HUES64 (cell line): ENCODE measurements at regions not wholly inside any gene's neighbourhood (a gene's known extent, or its start where the extent isn't known, plus 50 kb on each side); places are given as distances from the start of the nearest gene placed in this dataset.

Source experiments
- H3K27ac ChIP-seq: 2 replicates; pipeline ENCODE4 v1.7.0; 2013; ENCODE audit warnings: low read depth, low read length, inconsistent platforms
- H3K27me3 ChIP-seq: 2 replicates; pipeline ENCODE4 v1.6.1; 2013; ENCODE audit warnings: mild to moderate bottlenecking, low read length; ENCODE audit not compliant: insufficient read depth
- H3K36me3 ChIP-seq: 2 replicates; pipeline ENCODE4 v1.6.1; 2013; ENCODE audit warnings: mild to moderate bottlenecking, low read length; ENCODE audit not compliant: insufficient read depth
- H3K4me1 ChIP-seq: 2 replicates; pipeline ENCODE4 v1.6.1; 2013; ENCODE audit warnings: mild to moderate bottlenecking, low read length, moderate library complexity; ENCODE audit not compliant: insufficient read depth
- H3K4me3 ChIP-seq: 2 replicates; pipeline ENCODE4 v1.5.1; 2013; ENCODE audit warnings: mild to moderate bottlenecking, low read length, moderate library complexity
- H3K9ac ChIP-seq: 2 replicates; pipeline ENCODE4 v1.6.1; 2013; ENCODE audit warnings: mild to moderate bottlenecking, low read depth, low read length
- H3K9me3 ChIP-seq: 2 replicates; pipeline ENCODE4 v1.6.1; 2013; ENCODE audit warnings: low read depth, low read length; ENCODE audit not compliant: insufficient read depth
- WGBS: fragments of 150-250, 120-280 bp; methylation state at CpG from one replicate; pipeline ENCODE4 v1.1.7; 2013; ENCODE audit warnings: missing lambda C conversion rate; 5-methylcytosine and 5-hydroxymethylcytosine counted together

DNA sequence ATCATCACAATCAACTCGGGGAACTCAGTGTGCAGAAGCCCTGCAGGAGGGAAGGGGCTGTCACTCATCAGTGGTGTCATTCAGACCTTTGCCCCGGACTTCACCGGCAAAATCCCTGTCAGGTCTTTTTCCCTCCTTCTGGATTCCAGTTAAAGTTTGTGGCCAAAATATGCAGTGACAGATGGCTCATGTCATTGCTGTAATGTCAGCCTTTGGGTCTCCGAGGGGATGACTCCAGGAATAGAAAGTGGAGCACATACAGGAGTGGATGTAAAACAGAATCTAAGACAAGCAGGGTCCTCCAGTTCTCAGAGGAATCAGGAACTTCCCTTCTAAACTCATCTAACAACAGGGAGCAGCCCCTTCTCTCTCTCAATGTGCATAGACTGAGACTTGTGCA, 130.3 kb upstream of the RASSF8 start:
- WGBS = 86% methylated on average over 4 of the region's 4 CpGs
- H3K9ac ChIP-seq = no peak overlapping the region
- H3K9me3 ChIP-seq = no peaks in the 10 kb centered on the region
- no peaks in the 10 kb centered on the region for H3K27me3 ChIP-seq
- H3K27ac ChIP-seq = no peak overlapping the region
- H3K4me3 ChIP-seq = no peak overlapping the region
- no peaks in the 10 kb centered on the region for H3K4me1 ChIP-seq
- no peaks in the 10 kb centered on the region for H3K36me3 ChIP-seq

DNA sequence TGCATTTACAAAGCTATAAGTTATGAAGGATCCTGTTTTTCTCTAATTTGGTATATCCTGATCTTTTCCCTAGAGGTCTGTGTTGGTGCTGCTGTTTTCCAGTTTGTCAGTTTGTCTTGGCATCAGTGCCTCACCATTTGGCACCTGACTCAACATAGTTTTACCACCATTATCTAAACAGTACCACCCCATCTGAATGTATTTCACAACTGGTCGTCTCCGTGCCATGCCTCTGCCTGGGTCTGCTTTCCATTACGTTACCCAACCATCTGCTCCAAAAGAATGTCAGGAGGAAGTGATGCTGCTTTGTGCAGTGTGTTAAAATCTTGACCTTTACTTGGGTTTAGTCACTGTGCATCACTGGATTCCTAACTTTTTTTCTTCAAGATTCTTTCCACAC, 129.3 kb upstream of the RASSF8 start:
- H3K9me3 ChIP-seq = no peaks in the 10 kb centered on the region
- H3K9ac ChIP-seq = no peak overlapping the region
- H3K4me1 ChIP-seq = no peaks in the 10 kb centered on the region
- 96% methylated on average over 3 of the region's 3 CpGs for WGBS
- no peaks in the 10 kb centered on the region for H3K27me3 ChIP-seq
- no peak overlapping the region for H3K4me3 ChIP-seq
- H3K27ac ChIP-seq = no peak overlapping the region
- H3K36me3 ChIP-seq = no peaks in the 10 kb centered on the region

DNA sequence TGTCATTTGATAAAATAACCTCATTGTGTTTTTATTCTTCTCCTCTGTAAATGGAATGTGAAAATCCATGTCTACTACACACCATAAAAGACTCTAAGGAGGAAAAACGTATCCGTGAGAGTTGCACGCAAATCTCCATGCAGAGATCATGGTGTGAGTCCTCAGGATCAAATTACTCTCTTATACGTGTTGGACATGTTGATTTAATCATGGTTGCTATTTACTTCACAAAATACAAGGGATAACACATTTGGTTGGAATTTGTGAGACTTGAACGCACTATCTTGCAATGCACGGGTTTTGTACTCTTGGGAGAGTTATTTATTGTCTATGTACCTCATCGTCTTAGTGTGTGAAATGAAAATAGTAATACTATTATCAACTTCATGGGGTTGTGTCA, 128.0 kb upstream of the RASSF8 start:
- no peak overlapping the region for H3K9ac ChIP-seq
- 93% methylated on average over 6 of the region's 7 CpGs for WGBS
- H3K4me3 ChIP-seq = no peak overlapping the region
- H3K27ac ChIP-seq = no peak overlapping the region
- no peaks in the 10 kb centered on the region for H3K27me3 ChIP-seq
- no peaks in the 10 kb centered on the region for H3K36me3 ChIP-seq
- H3K9me3 ChIP-seq = no peaks in the 10 kb centered on the region
- no peaks in the 10 kb centered on the region for H3K4me1 ChIP-seq

DNA sequence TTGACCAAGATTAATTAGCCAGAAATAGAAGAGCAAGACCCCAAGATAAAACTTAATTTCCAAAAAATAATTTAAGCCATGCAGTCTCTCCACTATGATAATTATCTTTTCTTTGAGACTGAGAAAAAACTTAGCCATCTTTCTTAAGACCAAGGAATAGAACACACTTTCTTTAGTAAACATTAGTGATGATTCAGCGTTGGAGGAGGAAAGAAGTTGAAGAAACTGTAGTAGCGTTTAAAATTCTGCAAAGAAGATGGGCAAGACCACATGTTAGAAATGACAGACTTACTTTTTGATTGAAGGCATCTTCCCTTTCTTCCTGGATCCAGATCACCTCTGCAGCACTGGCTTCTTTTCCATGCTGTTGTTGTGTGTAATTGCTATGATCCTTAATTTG, 124.8 kb upstream of the RASSF8 start:
- Histone ChIP-seq H3K27ac (no peak overlapping the region), H3K4me3 (no peak overlapping the region), H3K27me3 (no peaks in the 10 kb centered on the region), H3K9me3 (no peaks in the 10 kb centered on the region), H3K4me1 (no peaks in the 10 kb centered on the region), H3K9ac (no peak overlapping the region), H3K36me3 (no peaks in the 10 kb centered on the region)
- WGBS = 95% methylated on average over 2 of the region's 2 CpGs

DNA sequence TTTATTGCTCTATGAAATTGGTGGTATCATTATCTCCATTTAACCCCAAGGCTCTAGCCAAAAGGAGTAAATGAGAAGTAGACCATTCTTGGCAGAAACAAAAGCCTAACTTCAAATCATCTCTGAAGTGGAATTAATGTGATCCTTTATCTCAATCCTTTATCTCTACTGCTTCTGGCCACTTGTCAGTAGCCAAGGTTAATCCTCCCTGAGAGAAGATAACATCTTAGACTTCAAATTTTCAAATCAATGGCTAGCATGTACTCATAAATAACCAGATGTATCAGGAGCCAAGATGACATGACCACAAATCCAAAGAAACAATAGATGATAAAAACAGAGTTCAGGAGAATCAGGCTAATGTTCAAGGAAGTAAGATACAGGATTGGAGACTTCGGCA, 123.1 kb upstream of the RASSF8 start:
- no peaks in the 10 kb centered on the region for H3K9me3 ChIP-seq
- no peaks in the 10 kb centered on the region for H3K36me3 ChIP-seq
- WGBS = 100% methylated on average over 1 of the region's 1 CpG
- no peaks in the 10 kb centered on the region for H3K4me1 ChIP-seq
- H3K4me3 ChIP-seq = no peak overlapping the region
- no peak overlapping the region for H3K9ac ChIP-seq
- H3K27ac ChIP-seq = no peak overlapping the region
- no peaks in the 10 kb centered on the region for H3K27me3 ChIP-seq

DNA sequence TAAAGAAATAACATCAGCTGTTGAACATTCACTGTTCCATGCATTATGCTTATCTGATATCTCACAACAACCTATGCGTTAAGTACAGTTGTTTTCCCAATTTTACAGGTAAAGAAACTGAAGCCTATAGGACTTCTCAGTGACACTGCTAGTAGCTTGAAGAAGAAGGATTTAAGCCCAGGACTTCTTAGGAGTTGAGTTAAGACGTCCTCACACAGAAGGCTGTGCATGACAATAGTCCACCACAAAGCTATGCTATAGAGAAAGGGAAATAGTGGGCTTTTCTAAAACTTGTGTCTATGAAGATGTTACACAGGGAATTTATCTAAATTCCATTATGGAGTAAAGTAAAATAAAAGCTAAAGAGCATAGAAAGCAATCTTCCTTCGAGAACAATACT, 120.5 kb upstream of the RASSF8 start:
- H3K4me1 ChIP-seq = no peaks in the 10 kb centered on the region
- H3K9ac ChIP-seq = no peak overlapping the region
- no peak overlapping the region for H3K4me3 ChIP-seq
- H3K27ac ChIP-seq = no peak overlapping the region
- H3K27me3 ChIP-seq = no peaks in the 10 kb centered on the region
- no peaks in the 10 kb centered on the region for H3K9me3 ChIP-seq
- 74% methylated on average over 3 of the region's 3 CpGs for WGBS
- H3K36me3 ChIP-seq = no peaks in the 10 kb centered on the region

DNA sequence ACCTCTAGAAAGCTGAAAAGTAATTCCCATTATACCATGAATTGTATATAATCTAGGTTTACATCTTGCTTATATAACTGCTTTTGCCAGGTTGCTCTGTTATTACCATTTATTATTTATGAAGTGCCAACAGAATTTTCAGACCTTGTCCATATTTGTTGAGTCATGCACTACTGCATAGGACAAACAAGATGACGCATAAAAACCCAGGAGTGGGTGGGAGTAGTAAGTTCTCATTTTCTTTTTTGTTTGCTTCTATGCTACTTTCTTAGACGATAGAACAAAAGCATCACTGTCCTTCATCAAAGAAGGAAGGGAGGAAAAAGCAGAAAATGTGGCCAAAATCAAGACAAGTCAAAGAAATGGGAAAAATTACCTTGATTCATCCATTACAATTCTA, 119.0 kb upstream of the RASSF8 start:
- 100% methylated on average over 1 of the region's 2 CpGs for WGBS
- Histone ChIP-seq H3K27ac (no peak overlapping the region), H3K9ac (no peak overlapping the region), H3K27me3 (no peaks in the 10 kb centered on the region), H3K9me3 (no peaks in the 10 kb centered on the region), H3K4me3 (no peak overlapping the region), H3K4me1 (0 out of 2 replicates have a peak, but pooled peaks cover 8% of the 10 kb centered on the region), H3K36me3 (no peaks in the 10 kb centered on the region)

DNA sequence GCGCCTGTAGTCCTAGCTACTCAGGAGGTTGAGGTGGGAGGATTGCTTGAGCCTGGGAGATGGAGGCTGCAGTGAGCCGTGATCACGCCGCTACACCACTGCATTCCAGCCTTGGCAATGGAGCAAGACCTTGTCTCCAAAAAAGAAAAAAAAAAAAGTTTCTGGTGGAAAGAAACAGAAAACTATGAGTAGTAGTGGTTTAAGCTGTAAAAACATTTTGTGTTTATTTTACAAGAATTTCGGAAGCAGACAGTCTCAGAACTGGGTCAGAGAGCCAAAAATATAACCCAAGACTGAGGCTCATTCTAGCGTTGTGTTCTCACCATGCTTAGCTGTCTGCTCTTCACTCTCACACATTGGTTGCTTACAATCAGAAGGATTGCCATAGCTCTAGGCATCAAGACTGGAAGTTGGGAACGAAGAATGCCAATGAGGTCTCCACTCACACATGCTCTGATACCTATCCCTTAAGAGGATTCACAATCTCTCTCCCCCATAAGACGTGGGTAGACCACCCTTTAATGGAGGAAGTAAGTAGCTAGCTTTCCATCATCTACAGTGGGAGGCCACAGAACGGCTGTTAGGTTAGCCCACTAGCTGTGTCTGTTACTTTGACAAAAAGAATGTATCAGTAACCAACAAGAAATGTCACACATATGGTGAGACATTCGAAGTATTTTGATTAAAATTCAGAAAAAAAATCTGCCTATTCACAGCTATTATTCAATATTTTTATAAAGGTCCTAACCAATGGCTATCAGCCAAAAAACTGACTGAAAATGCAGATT, 117.6 kb upstream of the RASSF8 start:
- Histone ChIP-seq H3K27me3 (no peaks in the 10 kb centered on the region), H3K9me3 (no peaks in the 10 kb centered on the region), H3K27ac (no peak overlapping the region), H3K4me1 (0 out of 2 replicates have a peak, but pooled peaks cover 8% of the 10 kb centered on the region), H3K9ac (no peak overlapping the region), H3K4me3 (no peak overlapping the region), H3K36me3 (no peaks in the 10 kb centered on the region)
- WGBS = 94% methylated on average over 10 of the region's 10 CpGs

DNA sequence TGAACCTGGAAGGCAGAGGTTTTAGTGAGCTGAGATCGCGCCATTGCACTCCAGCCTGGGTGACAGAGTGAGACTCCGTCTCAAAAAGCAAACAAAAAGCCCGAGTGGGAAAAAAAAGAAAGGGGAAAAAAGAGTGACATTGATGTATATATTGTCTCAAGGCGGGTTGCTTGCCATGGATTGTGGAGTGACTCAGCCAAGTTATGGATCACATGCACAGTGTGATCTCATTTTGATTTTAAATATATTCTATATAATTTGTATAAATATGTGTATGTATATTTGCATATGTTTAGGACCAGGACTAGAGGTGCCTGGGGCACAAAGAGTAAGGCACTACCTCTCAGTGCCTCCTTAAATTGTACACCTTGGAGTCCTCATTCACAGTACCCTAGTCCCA, 116.2 kb upstream of the RASSF8 start:
- H3K36me3 ChIP-seq = no peaks in the 10 kb centered on the region
- no peak overlapping the region for H3K27ac ChIP-seq
- 0 out of 2 replicates have a peak, but pooled peaks cover 8% of the 10 kb centered on the region for H3K4me1 ChIP-seq
- WGBS = 94% methylated on average over 5 of the region's 5 CpGs
- H3K9ac ChIP-seq = no peak overlapping the region
- no peaks in the 10 kb centered on the region for H3K9me3 ChIP-seq
- no peak overlapping the region for H3K4me3 ChIP-seq
- no peaks in the 10 kb centered on the region for H3K27me3 ChIP-seq

DNA sequence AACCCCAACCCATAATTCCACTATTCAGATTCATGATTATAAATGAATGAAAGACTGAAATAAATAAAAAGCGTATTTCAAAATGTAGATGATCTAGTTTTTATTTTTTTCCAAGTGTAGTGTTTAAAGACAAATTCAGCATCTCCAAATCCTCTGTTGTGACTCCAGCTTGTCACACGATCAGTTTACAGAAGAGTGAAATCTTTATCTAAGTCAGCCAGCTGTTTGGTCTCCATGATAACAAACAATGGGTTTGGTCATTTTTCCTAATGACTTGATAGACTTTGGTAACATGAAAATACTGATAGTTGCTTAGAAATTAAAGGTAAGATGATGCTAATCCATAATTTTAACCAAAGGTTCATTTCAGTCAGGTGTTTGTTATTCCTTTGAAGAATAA, 114.5 kb upstream of the RASSF8 start:
- H3K4me3 ChIP-seq = no peak overlapping the region
- H3K27me3 ChIP-seq = no peaks in the 10 kb centered on the region
- 0 out of 2 replicates have a peak, but pooled peaks cover 8% of the 10 kb centered on the region for H3K4me1 ChIP-seq
- 78% methylated on average over 2 of the region's 2 CpGs for WGBS
- no peaks in the 10 kb centered on the region for H3K36me3 ChIP-seq
- no peaks in the 10 kb centered on the region for H3K9me3 ChIP-seq
- H3K9ac ChIP-seq = no peak overlapping the region
- no peak overlapping the region for H3K27ac ChIP-seq

DNA sequence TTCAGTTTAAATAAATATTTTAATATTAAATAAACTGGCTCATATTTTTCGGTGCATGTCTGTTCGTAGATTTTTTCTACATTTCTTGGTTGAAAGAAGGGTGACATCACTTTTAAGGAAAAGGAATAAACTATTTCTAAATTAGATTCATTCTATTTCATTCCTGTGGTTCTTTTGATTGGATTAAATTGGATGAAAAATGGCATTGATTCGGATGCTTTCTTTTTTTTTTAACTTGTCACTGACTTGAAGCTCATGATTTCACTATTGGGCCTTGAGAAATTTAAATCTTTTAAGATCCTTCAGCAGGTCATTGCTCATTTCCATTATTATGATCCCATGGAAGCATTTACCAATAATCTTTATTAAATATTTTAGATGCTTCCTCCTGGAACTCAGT, 113.1 kb upstream of the RASSF8 start:
- Histone ChIP-seq H3K9me3 (no peaks in the 10 kb centered on the region), H3K9ac (no peak overlapping the region), H3K27me3 (no peaks in the 10 kb centered on the region), H3K4me1 (0 out of 2 replicates have a peak, but pooled peaks cover 8% of the 10 kb centered on the region), H3K36me3 (no peaks in the 10 kb centered on the region), H3K4me3 (no peak overlapping the region), H3K27ac (no peak overlapping the region)
- WGBS = 100% methylated on average over 1 of the region's 3 CpGs

DNA sequence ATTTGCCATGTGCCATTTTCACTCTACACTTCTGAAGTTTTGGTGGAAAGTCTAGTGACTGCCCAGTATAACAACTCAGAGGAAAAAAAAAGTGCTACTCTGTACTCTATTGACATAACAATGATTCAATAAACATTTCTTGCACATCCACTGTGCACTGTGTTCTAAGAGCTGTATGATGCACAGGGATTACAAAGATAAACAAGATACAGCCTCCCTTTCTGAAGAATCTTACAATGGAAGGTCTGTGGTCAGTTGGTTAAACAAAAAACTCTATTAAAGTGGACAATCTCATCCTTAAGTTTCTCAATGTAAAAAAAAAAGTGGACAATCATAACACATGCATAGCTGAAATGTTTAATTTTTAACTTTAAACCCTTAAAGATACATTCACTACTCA, 105.7 kb upstream of the RASSF8 start:
- Histone ChIP-seq H3K27me3 (no peaks in the 10 kb centered on the region), H3K9ac (no peak overlapping the region), H3K36me3 (no peaks in the 10 kb centered on the region), H3K9me3 (no peaks in the 10 kb centered on the region), H3K4me1 (no peaks in the 10 kb centered on the region), H3K27ac (no peak overlapping the region), H3K4me3 (no peak overlapping the region)
